Ascending aorta (tissue), 2 donors: ENCODE measurements at regions not wholly inside any gene's neighbourhood (a gene's known extent, or its start where the extent isn't known, plus 50 kb on each side); places are given as distances from the start of the nearest gene placed in this dataset.

Experiments used
- DNase-seq, 2 donors: peaks; one replicate each; pipeline ENCODE4 v3.0.0-alpha.2; 2019; ENCODE audit warnings: low spot score in 2 of 2
- H3K27ac ChIP-seq, 2 donors: fragments of 200-600 bp; sonication (generic); one replicate each; pipeline ENCODE4 v1.5.1; 2016 to 2017; ENCODE audit warnings: mild to moderate bottlenecking in 1 of 2
- H3K27me3 ChIP-seq: fragments of 200-600 bp; sonication (generic); one replicate; pipeline ENCODE4 v1.5.1; 2017
- H3K36me3 ChIP-seq, 2 donors: fragments of 200-600 bp; sonication (generic); one replicate each; pipeline ENCODE4 v1.5.1; 2016
- H3K4me1 ChIP-seq, 2 donors: fragments of 200-600 bp; sonication (generic); one replicate each; pipeline ENCODE4 v1.5.1; 2016 to 2017; ENCODE audit warnings: mild to moderate bottlenecking in 1 of 2
- H3K4me3 ChIP-seq, 2 donors: fragments of 200-600 bp; sonication (generic); one replicate each; pipeline ENCODE4 v1.5.1; 2016 to 2017; ENCODE audit warnings: mild to moderate bottlenecking in 1 of 2
- H3K9me3 ChIP-seq, 2 donors: fragments of 200-600 bp; sonication (generic); one replicate each; pipeline ENCODE4 v1.5.1; 2016
- CTCF ChIP-seq, 3 experiments: fragments of 200-600 bp in 2 of 3; fragments of 450-650 bp in 1 of 3; sonication (generic) in 2 of 3; IDR thresholded peaks; one replicate each; pipeline ENCODE4 v1.5.1; 2016 to 2019; ENCODE audit warnings: antibody characterized with exemption in 3 of 3, mild to moderate bottlenecking in 1 of 3, moderate library complexity in 1 of 3
- intact Hi-C: fragments of 100-400 bp; cut with DNase I; formaldehyde crosslinking; loops from one replicate; pipeline ENCODE4 v1.15.1; 2023

- H3K27me3 ChIP-seq = no peaks in the 10 kb centered on the region
- no peak overlapping the region for H3K4me3 ChIP-seq
- no peaks in the 10 kb centered on the region for H3K9me3 ChIP-seq
- no peak for TF ChIP-seq CTCF (IDR thresholded peaks at IDR 0.05)
- intact Hi-C loops = no loop called here
- no peak for DNase-seq
- no peaks in the 10 kb centered on the region for H3K4me1 ChIP-seq
- no peak overlapping the region for H3K27ac ChIP-seq
- no peaks in the 10 kb centered on the region for H3K36me3 ChIP-seq
Observed at GRCh38 chr13:39100996-39101738, 62.9 kb downstream of the NHLRC3 start.

- H3K4me1 ChIP-seq = no peaks in the 10 kb centered on the region
- no peaks in the 10 kb centered on the region for H3K27me3 ChIP-seq
- TF ChIP-seq CTCF (IDR thresholded peaks at IDR 0.05) = no peak
- no peak overlapping the region for H3K27ac ChIP-seq
- no peak overlapping the region for H3K4me3 ChIP-seq
- no peak for DNase-seq
- no peaks in the 10 kb centered on the region for H3K9me3 ChIP-seq
- no peaks in the 10 kb centered on the region for H3K36me3 ChIP-seq
- intact Hi-C loops = no loop called here
Observed at GRCh38 chr13:39102981-39103490, 64.8 kb downstream of the NHLRC3 start.

- no peak overlapping the region for H3K4me3 ChIP-seq
- H3K27me3 ChIP-seq = no peaks in the 10 kb centered on the region
- H3K36me3 ChIP-seq = no peaks in the 10 kb centered on the region
- H3K9me3 ChIP-seq = no peaks in the 10 kb centered on the region
- H3K4me1 ChIP-seq = no peaks in the 10 kb centered on the region
- no peak for TF ChIP-seq CTCF (IDR thresholded peaks at IDR 0.05)
- intact Hi-C loops = no loop called here
- no peak for DNase-seq
- no peak overlapping the region for H3K27ac ChIP-seq
Observed at GRCh38 chr13:39105110-39105509, 66.9 kb downstream of the NHLRC3 start.

GRCh38 chr13:39106216-39107005, 68.2 kb downstream of the NHLRC3 start:
- no peak for TF ChIP-seq CTCF (IDR thresholded peaks at IDR 0.05)
- Histone ChIP-seq H3K27me3 (no peaks in the 10 kb centered on the region), H3K9me3 (no peaks in the 10 kb centered on the region), H3K4me1 (no peaks in the 10 kb centered on the region), H3K36me3 (no peaks in the 10 kb centered on the region), H3K4me3 (no peak overlapping the region), H3K27ac (no peak overlapping the region)
- DNase-seq = no peak
- intact Hi-C loops = no loop called here

- TF ChIP-seq CTCF (IDR thresholded peaks at IDR 0.05) = no peak
- H3K36me3 ChIP-seq = no peaks in the 10 kb centered on the region
Observed at GRCh38 chr13:39107561-39107960, 69.3 kb downstream of the NHLRC3 start.

More at GRCh38 chr13:39107561-39107960, 69.3 kb downstream of the NHLRC3 start:
- H3K27me3 ChIP-seq = no peaks in the 10 kb centered on the region
- intact Hi-C loops = no loop called here
- no peaks in the 10 kb centered on the region for H3K4me1 ChIP-seq
- no peak overlapping the region for H3K27ac ChIP-seq
- no peaks in the 10 kb centered on the region for H3K9me3 ChIP-seq
- H3K4me3 ChIP-seq = no peak overlapping the region
- DNase-seq = no peak
